ENCODE measurements at regions not wholly inside any gene's neighbourhood (a gene's known extent, or its start where the extent isn't known, plus 50 kb on each side); places are given as distances from the start of the nearest gene placed in this dataset.

DNA sequence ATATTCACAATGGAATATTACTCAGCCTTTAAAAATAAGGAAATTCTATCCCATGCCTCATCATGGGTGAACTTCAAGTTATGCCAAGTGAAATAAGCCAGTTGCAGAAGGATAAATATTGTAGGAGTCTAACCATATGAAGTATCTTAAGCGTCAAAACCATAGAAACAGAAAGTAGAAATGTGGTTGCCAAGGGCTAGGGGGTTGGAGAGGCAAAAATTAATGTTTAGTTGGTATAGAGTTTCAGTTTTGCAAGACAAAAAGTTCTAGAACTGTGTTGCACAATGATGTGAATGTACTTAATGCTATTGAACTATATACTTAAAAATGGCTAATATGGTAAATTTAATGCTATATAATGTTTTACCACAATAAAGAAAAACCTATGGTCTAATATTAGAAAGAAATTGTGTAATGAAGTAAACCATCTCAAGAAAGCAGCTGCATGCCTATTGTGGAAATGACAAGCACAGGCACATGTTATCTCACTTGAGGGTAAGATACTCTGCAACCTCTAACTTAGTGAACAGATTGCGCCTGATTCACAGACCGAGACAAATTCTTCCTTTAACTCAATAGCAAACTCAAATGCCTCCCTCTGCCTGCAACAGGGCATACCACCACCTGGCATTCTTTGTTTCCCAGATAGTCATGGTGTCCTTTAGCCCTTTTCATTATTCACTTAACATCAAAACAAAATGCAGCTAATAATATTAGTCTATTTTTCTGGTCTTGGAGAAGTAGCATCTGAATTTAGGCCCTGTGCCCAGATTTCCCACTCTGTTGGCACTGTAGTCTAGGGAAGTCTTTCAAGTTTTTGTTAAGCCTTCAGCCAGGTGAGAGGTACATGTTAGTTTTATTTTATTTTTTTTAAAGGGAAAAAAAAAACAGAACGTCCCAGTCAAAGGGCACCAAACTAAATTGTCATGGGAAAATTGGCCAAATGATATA lies 80.2 kb upstream of the ACP3 start:
- no peak for DNase-seq (ENCODE audit: low spot score)

DNA sequence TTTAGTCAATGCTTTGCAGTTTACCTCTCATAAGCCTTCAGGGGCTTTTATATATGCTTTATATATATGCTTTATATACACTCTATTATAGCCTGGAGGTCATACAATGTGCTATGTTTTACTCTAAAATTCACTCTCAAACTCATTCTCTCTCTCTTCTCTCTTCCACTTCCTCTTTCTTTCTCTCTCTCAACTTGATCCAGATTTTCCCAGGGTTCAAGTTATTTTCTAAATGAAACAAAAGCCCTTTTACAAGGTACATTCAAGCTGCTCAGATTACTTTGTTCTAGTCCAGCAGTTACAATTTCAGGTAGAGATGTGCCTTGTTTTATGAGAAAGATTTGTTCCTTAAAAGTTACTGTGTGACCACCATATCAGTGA lies 79.6 kb upstream of the ACP3 start:
- no peak for DNase-seq (ENCODE audit: low spot score)

DNA sequence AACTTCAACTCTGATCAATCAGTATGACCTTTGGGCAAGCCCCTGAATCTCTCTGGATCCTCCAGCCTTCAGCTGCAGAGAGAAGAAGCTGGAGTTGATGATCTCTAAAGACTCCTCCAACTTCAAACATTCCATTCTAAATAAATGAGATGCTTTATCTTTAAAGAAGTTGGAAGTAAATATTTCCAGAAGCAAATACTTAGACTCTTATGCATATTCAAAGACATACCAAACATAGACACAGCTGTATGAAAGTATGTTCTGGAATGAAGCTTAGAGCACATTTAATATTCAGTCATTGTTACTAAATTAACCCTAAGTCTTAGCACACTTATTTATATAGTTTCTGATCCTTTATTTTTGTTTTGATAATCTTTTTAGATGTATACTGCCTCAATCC lies 77.6 kb upstream of the ACP3 start:
- DNase-seq (ENCODE audit: low spot score): no peak

DNA sequence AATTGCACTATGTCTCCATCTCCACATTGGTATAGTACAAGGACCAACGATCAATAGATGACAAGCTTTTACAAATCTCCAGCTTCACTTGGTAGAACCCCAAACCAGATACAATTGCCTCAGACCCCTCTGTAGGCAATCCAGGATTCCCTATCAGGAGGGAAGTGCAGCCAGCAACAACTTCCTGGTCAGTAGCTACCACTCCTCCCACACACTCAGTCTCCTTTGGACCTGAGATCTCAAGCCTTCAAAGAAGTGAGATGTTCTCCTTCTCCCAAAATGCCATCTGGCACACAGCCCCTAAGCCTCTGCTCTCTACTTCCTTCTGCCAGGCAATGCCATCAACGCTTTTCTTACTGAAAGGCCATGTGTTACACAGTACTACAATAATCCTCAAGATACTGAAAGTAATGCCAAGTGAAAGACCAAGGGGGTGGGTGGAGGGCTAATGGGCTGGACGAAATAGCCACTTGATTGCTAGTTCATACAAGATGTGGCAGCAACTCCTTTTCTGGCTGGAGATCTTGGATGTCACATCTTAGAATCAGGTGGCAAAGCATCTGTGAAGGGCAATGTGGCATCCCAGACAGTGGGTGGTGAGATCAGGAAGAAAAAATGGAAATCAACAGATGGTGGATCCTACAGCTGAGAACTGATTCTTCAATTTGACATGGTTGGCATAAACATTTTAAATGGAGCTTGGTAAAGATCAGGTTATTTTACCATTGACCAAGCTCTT lies 75.3 kb upstream of the ACP3 start:
- no peak for DNase-seq (ENCODE audit: low spot score)

DNA sequence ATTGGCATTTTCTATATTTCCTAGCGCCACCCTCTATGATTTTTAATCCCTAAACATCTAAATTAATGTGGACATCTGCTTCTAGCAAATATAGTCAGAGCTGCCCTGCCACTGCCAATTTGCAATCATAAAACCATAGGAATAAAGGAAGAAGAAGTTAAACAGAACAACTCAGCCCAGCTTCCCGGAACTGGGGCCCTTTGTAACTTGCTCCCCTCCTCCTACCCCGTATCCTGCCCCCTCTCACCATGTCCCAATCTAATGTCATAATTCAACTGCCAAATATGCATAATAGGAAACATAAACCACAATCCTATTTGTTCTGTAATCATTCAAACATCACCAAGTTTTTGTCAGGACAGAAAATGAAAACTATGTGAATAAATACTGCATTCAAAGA lies 74.4 kb upstream of the ACP3 start:
- no peak for DNase-seq (ENCODE audit: low spot score)

DNA sequence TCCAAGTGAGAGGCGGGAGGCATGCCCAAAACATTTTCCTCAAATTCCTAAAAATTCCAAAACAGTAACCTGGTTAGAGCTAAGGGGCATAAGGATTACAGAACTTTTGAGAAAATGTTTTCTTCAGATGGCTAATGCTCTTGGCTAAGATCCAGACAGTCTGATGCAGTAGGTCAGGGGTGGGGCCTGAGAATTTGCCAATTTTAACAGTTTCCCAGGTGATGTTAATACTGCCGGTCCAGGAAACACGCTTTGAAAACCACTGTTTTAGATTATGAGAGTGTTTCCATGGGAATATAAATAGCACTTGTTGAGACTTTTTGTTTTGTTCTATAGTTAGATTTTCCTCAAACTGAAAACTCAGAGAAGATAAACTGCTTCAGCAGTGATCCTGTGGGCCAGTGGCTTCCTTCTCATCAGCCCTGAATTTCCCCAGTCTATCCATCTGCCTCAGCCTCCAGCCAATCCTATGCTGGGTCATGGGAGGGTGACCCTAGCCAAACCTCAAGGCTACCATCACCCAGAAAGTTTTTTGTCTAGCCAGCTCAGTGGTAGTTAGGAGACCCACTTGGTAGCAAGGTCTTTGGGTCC lies 71.6 kb upstream of the ACP3 start:
- DNase-seq (ENCODE audit: low spot score): no peak

DNA sequence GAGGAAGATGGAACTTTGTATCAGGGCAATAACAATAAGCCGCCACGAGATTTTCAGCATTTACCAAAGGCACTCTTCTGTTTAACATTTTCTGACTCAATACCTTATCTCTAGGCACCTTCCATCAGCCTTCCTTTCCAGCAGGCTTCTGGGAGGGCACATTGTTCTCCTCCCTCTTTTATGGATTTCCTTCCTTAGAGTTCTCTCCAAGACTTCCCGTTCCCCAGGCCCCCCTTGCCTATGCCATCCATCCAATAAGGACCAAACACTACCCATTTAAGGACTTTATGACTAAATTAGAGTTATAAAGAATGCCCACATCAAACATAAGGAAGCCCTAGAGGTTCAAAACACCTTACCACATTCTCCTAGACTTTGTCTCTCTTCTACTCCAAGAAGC lies 71.0 kb upstream of the ACP3 start:
- DNase-seq (ENCODE audit: low spot score): no peak

DNA sequence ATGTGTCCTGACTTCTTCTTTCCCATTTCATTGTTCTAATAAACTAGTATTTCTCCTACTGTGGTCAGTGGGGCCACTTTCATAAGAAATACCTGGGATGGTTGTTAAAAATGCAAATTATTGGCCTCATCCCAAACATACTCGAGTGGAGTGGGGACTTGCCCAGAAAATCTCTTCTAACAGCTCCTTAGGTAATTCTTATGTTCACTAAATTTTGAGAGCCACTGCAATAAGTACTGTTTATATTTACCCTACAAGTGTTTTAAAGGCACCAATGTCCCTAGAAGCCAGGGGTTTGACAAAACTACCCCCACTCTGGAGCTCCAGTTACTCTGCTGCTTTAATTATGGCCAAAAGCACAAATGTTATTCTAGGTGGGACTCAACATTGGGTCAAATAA lies 70.0 kb upstream of the ACP3 start:
- DNase-seq (ENCODE audit: low spot score): no peak

DNA sequence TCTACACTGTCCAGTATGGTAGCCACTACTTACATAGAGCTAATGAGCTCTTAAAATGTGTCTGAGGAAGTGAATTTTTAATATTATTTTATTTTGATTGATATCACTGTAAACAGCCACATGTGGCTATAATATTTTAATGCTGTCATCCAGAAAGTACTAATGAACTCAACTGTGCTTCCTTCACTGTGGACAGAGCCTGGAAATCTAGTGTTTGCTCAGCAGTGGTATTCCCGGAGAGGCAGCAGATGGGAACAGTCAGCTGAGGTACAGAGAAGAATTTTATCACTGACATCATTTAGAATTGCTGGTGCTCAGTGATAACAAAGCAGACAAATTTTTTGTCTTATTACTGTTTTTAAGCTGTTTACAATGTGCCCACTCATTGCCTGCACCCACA lies 68.7 kb upstream of the ACP3 start:
- no peak for DNase-seq (ENCODE audit: low spot score)

DNA sequence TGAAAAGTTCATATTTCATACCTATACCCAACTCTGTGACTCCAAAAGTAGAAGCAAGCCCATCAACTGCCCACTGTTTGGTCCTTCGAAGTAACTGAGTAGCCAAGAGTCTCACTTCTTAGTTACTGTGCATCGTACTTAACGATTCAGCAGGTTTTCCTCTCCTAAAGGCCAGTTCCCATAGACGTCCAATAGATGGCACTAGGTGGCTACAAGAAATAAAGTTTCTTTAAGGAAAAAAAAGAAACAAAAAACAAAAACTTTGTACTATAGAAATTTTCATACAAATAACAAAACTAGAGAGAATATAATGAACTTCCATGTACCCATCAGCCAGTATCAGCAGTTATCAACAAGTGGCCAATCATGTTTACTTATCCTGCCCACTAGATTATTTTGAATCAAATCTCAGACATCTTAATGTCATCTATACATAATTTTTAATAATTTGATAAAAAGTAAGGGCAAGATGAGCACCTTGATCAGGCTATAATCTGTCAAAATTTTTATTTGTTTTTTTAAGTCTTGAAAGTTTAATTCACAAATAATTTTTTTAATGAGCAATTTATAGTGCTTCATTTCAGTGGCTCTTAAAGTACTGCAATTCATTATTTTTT lies 63.8 kb upstream of the ACP3 start:
- DNase-seq (ENCODE audit: low spot score): peak; percentile 54

DNA sequence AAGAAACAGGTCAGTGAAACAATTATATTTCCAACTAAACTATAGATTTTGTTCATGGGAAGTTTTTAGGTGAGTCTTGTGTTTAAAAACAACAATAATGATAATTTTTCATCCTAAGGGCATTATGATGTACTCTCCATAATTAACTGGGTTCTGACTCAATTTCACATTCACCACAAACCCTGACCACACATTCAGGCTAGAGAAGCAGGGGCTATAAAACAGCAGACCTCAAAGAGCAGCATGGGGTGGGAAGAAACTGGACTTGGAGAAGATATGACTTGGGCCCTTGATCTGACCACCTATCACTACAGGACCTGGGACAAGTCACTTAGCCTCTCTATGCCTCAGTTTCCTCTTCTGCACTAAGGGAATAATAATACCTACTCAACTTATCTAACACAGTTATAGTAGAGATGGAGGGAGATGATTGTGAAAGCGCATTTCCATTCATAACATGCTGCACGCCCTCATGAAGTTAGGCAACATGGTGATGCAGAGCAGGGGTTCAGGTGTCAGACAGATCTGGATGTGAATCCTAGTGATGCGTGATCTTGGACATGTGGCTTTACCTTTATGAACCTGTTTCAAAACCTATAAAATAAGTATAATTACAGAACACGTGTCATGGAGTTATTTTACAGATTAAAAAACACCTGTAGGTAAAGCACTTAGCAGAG lies 63.0 kb upstream of the ACP3 start:
- DNase-seq (ENCODE audit: low spot score): no peak

DNA sequence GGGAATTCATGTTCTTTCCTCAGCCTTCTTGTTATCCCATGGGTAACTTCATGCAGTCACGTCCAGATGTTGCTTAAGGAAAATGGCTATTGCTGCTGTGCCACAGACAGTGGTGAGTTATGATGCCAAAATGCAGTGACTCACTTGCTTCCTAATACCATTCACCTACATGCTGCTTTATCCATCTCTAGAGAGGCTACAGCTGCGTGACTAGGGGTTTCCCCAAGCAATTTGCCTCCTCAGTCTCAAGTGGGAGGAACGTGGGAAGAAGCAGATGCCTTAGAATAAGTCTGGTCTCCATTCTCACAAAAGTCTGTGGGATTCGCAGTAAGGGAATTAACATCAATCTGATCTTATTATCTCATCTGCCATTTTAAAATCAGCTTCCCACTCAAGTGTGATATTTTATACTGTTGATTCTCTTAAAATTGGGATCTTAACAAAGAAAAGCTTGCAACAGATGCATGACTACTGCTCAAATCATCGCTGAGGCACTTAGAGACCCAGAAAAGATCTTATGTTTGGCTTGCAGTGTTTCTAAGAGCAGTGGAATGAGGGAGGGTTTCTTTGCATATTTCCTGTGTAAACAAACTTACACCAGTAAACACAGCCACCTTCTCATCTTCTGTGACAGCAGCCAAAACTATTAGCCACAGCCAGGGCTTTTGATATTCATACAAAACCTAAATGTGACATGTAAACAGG lies 62.0 kb upstream of the ACP3 start:
- DNase-seq (ENCODE audit: low spot score): peak; percentile 59

DNA sequence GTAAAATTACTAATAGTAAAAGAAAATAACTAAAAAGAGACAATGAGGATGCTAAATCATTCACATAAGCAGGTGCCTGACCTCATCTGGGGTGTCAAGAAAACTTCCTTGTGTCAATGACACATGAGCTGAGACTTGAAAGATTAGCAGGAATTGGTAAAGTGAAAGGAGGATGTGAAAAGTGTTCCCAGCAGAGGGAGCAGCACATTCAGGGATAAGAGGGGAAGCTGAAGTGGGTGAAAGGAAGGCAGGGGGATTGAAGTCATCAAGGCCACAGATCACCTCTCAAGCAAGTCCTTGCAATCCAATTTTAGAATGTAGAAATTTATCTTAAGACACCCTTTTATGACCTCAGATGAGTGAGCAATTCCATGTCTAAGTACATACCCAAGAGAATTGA lies 60.2 kb upstream of the ACP3 start:
- DNase-seq (ENCODE audit: low spot score): peak; percentile 21

DNA sequence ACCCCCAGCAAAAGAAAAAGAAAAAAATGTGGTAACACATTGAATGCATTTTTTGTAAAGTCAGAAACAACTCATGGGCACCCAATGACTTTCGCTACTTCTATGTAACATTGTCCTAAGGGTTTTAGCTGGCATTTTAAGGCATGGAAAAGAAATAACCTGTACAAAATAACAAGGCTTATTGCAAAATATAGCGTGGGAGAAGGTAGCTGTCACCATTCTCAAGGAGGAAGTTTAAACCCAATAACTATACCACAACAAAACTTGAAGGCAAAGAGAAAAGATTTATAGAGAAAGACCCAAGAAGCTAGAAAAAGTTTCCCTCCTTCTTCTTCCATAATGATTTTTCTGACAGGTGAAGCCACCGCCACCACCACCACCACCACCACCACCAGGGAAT lies 55.7 kb upstream of the ACP3 start:
- no peak for DNase-seq (ENCODE audit: low spot score)

DNA sequence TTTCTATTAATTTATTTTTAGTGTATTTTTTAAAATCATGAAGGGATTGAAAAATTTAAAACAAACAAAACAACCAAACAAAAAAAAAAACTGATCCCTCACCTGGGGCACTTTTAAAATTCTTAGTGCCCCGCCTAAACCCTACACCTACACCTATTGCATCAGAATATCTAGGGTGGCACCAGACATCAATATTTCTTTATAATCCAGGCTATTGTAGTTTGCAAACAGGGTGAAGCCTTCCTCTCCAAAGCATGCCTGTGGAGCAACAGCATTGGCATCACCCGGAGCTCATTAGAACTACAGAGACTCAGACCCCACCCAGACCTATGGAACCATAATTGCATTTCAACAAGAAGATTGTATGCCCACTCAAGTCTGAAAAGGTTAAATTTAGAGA lies 54.9 kb upstream of the ACP3 start:
- DNase-seq (ENCODE audit: low spot score): no peak

DNA sequence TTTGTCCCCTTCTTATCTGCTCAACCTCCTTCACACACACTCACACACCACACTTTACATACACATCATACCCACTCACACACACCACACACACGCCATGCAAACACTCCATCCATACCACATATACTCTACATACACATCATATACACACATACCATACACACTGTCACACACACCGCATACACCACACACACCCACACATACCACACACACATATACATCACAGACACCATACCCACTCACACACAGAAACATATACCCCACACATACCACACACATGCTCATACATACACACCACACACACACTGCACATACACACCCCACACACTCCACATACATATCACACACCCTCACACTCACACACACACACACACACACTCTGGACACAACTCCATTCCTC lies 54.3 kb upstream of the ACP3 start:
- no peak for DNase-seq (ENCODE audit: low spot score)

DNA sequence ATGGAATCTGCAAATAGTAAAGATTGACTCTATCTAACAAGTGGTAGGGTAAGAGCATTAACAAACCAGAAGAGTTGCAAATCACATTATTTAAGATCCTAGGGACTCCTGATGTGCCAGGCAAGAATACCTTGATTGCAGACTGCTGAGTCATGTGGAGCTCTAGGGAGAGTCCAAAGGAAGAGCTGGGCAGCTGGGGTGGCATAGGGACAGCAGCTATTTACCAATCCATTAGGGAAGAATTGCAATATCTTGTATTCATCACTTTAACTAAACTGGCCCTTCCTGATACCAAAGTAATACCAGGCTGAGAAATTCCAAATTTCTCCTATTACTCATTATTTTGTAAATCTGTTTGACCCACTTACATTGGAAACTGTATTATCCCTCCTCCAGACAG lies 52.2 kb upstream of the ACP3 start:
- DNase-seq (ENCODE audit: low spot score): no peak

DNA sequence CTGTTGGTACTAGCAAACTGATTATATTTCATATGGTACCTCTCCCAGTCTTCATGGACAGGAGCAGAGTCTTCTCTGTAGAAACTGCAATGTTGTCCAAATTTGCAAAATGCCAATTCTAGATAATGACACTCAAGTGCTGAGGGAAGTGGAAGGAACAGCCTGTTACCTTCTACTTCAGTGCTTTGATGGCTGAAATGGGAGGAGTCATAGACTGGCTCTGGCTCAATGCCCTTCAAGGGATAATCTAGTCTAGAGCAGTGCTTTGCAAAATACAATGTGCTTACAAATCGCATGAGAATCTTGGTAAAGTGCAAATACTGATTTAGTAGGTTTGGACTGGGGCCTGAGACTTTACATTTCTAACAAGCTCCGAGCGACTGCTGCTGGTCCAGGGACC lies 51.7 kb upstream of the ACP3 start:
- DNase-seq (ENCODE audit: low spot score): no peak

DNA sequence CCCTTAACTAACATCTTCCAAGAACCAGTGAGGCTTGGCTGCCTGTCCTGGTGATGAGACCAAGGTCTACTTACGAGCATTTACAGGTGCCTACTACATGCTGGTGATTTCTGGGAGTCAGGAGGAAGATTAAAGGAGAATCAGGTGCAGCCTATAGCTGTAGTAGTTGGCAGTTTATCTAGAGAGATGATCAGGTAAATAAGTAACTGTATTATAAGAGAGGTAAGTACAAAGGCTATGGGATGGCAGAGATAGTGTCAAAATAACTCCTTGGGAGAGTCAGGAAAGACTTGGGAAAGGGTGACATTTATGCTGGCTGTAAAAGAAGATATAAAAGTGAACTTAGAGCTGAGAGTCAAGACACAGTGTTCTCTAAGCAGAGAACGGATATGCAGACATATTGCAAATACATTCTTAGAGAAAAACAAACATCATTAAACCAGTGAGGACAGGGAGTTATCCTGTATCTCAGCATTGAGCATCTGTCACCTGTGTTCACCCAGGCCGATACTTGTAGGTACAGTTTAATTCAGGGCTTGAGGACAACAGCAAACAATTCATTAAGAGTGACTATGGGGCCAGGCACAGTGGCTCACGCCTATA lies 49.7 kb upstream of the ACP3 start:
- no peak for DNase-seq (ENCODE audit: low spot score)

All from A172 (cell line).